MM.1S (cell line): ENCODE measurements at regions not wholly inside any gene's neighbourhood (a gene's known extent, or its start where the extent isn't known, plus 50 kb on each side); places are given as distances from the start of the nearest gene placed in this dataset.
"Not testable (repeated sequence)": the region's sequence is repeated elsewhere in the genome, so short reads cannot be mapped to it uniquely, and the experiment has no call there.

Experiments used
- DNase-seq: peaks from one replicate; pipeline ENCODE4 v3.0.0-alpha.2; 2015
- H2AFZ ChIP-seq: fragments of 300-600 bp; sonication (generic); 2 replicates; pipeline ENCODE4 v1.6.0; 2016; ENCODE audit warnings: antibody characterized with exemption, low read length
- H3F3A ChIP-seq: fragments of 300-600 bp; sonication (generic); 2 replicates; pipeline ENCODE4 v1.6.1; 2016; ENCODE audit warnings: mild to moderate bottlenecking, antibody characterized with exemption, low read length, moderate library complexity, mixed read lengths; ENCODE audit not compliant: insufficient read depth
- H3K27ac ChIP-seq: fragments of 300-600 bp; sonication (generic); 2 replicates; pipeline ENCODE4 v1.5.1; 2016; ENCODE audit warnings: mild to moderate bottlenecking, low read length
- H3K27me3 ChIP-seq: fragments of 300-600 bp; sonication (generic); replicated peaks from 2 replicates; pipeline ENCODE4 v1.6.0; 2016; ENCODE audit warnings: low read length; ENCODE audit not compliant: insufficient read depth
- H3K36me3 ChIP-seq: fragments of 300-600 bp; sonication (generic); replicated peaks from 2 replicates; pipeline ENCODE4 v1.6.1; 2016; ENCODE audit warnings: mild to moderate bottlenecking, low read length, mixed read lengths; ENCODE audit not compliant: insufficient read depth
- H3K4me1 ChIP-seq: fragments of 300-600 bp; sonication (generic); 2 replicates; pipeline ENCODE4 v1.6.1; 2016; ENCODE audit warnings: low read length, mixed read lengths
- H3K4me2 ChIP-seq: fragments of 300-600 bp; sonication (generic); 2 replicates; pipeline ENCODE4 v1.6.0; 2016; ENCODE audit warnings: low read depth, low read length
- H3K4me3 ChIP-seq: fragments of 300-600 bp; sonication (generic); 2 replicates; pipeline ENCODE4 v1.5.1; 2016; ENCODE audit warnings: low read length, mixed read lengths
- H3K79me2 ChIP-seq: fragments of 300-600 bp; sonication (generic); 2 replicates; pipeline ENCODE4 v1.6.1; 2016; ENCODE audit warnings: mixed run types, low read length, mixed read lengths
- H3K9ac ChIP-seq: fragments of 300-600 bp; sonication (generic); 2 replicates; pipeline ENCODE4 v1.6.1; 2016; ENCODE audit warnings: low read length, mixed read lengths
- H3K9me2 ChIP-seq: fragments of 300-600 bp; sonication (generic); replicated peaks from 2 replicates; pipeline ENCODE4 v1.6.1; 2016; ENCODE audit warnings: mild to moderate bottlenecking, low read length, mixed read lengths; ENCODE audit not compliant: insufficient read depth
- H3K9me3 ChIP-seq: fragments of 300-600 bp; sonication (generic); replicated peaks from 2 replicates; pipeline ENCODE4 v1.6.1; 2016; ENCODE audit warnings: mild to moderate bottlenecking, low read length, mixed read lengths; ENCODE audit not compliant: insufficient read depth
- H4K20me1 ChIP-seq: fragments of 300-600 bp; sonication (generic); 2 replicates; pipeline ENCODE4 v1.6.1; 2016; ENCODE audit warnings: mild to moderate bottlenecking, low read length, moderate library complexity, mixed read lengths; ENCODE audit not compliant: insufficient read depth
- EZH2 ChIP-seq: fragments of 300-600 bp; sonication (generic); optimal IDR thresholded peaks from 2 replicates; pipeline ENCODE3; 2017; ENCODE audit warnings: low read depth, mild to moderate bottlenecking, antibody characterized with exemption, low read length, mixed read lengths
- EZH2phosphoT487 ChIP-seq: fragments of 300-600 bp; sonication (generic); IDR thresholded peaks from 2 replicates; pipeline ENCODE4 v1.6.1; 2018; ENCODE audit warnings: antibody characterized with exemption, low read length
- TF ChIP-seq, protein P1 (sequence below): fragments of 300-600 bp; sonication (generic); IDR thresholded peaks from 2 replicates; pipeline ENCODE4 v1.5.1; 2016; ENCODE audit warnings: antibody characterized with exemption, low read length, mixed read lengths

DNA sequence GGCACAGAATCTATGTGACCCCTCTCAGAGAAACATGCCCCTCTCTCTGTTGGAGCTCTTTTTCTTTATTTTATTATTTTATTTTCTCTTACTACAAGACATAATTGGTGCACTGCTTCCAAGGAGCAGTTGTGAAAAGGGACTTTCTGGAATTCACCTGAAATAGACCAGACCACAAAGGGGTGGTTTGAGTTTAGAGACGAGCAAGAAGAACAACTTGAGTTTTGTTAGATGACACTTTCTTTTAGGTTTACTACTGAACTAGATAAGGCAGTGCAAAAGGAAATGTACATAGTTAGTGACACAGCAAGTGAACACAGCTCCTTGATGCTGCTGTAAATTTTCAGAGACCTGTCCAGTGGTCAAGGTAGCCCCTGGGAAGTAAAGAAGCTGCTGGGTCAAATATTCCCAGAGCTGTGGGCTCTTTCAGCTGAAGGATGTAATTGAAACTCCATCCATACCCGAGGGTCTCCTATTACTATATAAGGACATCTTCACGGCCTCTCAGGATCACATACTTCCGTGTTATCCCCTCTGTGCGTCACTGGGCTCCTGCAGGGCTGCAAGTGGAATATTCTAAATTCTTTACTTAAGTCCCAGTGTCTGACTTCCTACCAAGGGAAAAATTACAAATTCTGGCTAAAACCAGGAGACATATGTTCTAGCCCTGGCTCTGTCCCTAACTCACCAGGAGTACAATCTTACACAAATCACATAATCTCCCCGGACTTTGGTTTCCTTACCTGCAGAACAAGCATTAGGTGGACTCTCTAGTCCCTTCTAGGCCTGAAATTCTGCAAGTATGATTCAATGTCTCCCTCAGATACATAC is 69.1 kb upstream of the ADTRP start:
- no peaks in the 10 kb centered on the region for H4K20me1 ChIP-seq
- peaks cover 38% of the 10 kb centered on the region for H3K4me1 ChIP-seq
- peaks cover 5% of the 10 kb centered on the region; the same call in 1 of the 2 replicates for H3F3A ChIP-seq
- H3K9me2 ChIP-seq: no peaks in the 10 kb centered on the region
- peak overlapping the region; percentile 4; the same call in 1 of the 2 replicates for H3K9ac ChIP-seq
- H3K36me3 ChIP-seq: no peaks in the 10 kb centered on the region
- no peaks in the 10 kb centered on the region for H3K9me3 ChIP-seq
- H3K27me3 ChIP-seq: no peaks in the 10 kb centered on the region
- H3K4me2 ChIP-seq: peak overlapping the region; percentile 43
- H3K4me3 ChIP-seq: 0 out of 2 replicates have a peak overlapping the region, but pooled peaks have one; percentile 11
- H3K79me2 ChIP-seq: no peaks in the 10 kb centered on the region
- peak overlapping the region; percentile 55 for H2AFZ ChIP-seq
- peak overlapping the region; percentile 53; the same call in 1 of the 2 replicates for H3K27ac ChIP-seq
- TF ChIP-seq EZH2 (no peak), EZH2phosphoT487 (no peak)
- TF ChIP-seq, protein P1, sequence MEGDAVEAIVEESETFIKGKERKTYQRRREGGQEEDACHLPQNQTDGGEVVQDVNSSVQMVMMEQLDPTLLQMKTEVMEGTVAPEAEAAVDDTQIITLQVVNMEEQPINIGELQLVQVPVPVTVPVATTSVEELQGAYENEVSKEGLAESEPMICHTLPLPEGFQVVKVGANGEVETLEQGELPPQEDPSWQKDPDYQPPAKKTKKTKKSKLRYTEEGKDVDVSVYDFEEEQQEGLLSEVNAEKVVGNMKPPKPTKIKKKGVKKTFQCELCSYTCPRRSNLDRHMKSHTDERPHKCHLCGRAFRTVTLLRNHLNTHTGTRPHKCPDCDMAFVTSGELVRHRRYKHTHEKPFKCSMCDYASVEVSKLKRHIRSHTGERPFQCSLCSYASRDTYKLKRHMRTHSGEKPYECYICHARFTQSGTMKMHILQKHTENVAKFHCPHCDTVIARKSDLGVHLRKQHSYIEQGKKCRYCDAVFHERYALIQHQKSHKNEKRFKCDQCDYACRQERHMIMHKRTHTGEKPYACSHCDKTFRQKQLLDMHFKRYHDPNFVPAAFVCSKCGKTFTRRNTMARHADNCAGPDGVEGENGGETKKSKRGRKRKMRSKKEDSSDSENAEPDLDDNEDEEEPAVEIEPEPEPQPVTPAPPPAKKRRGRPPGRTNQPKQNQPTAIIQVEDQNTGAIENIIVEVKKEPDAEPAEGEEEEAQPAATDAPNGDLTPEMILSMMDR: no peak
- peak; percentile 58 for DNase-seq

DNA sequence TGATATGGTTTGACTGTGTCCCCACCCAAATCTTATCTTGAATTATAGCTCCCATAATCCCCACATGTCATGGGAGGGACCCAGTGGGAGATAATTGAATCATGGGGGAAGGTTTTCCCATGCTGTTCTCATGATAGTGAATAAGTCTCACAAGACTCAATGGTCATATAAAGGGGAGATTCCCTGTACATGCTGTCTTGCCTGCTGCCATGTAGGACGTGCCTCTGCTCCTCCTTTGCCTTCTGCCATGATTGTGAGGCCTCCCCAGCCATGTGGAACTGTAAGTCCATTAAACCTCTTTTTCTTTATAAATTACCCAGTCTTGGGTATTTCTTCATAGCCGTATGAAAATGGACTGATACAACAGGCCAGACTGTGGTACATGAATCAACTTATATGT is 68.5 kb upstream of the ADTRP start:
- H3K9ac ChIP-seq, H3K79me2 ChIP-seq, DNase-seq, H4K20me1 ChIP-seq, H3K9me2 ChIP-seq, H3K36me3 ChIP-seq, H2AFZ ChIP-seq, H3K9me3 ChIP-seq, H3F3A ChIP-seq, H3K27me3 ChIP-seq, H3K4me3 ChIP-seq: not testable (repeated sequence)
- H3K27ac ChIP-seq: peak overlapping the region; percentile 53; the same call in 1 of the 2 replicates
- peaks cover 38% of the 10 kb centered on the region for H3K4me1 ChIP-seq
- peak overlapping the region; percentile 43; the same call in 1 of the 2 replicates for H3K4me2 ChIP-seq

DNA sequence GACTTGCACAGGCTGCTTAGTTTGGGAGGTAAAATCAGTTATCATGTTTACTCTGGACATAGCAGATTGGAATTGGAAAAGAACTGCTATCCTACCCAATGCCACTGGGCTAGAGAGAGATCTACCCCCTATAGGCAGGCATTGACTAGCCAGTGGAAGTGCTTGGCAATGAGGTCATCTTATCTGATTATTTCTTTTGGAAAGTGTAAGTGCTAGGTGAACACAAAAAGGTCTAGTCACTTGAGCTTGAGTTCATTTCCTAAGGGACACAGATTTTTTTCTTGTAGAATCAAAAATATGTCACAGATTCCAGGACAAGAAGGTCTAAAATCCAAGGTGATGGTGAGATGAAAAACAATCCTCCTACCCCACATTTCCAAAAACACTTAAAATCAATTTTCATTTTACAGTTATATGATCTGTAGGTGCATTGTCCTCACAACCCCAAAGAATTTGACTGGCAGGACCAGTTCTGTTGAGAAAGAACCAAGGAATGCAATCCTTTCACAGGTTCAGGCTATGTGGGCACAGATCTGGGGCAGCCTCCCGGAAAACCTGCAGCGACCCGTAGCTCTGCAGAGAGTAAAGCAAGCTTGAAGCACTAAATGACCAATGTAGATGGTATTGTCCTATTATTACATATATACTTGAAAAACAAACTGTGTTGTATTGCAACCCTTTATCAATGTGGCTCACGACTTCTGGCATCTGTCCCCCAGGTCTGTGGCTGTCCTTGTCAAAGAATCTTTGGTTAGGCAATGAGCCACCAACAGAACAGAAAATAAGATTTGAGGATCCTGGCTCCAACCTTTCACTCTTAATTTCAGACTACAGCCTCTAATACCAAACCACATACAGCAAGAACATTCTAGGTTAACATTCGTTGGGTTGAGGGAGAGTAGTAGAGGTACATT is 67.3 kb upstream of the ADTRP start:
- Histone ChIP-seq H3K9ac (no peak overlapping the region), H3K36me3 (no peaks in the 10 kb centered on the region), H3K9me3 (no peaks in the 10 kb centered on the region), H2AFZ (no peak overlapping the region), H3F3A (peaks cover 5% of the 10 kb centered on the region; the same call in 1 of the 2 replicates), H3K4me1 (peaks cover 38% of the 10 kb centered on the region), H4K20me1 (no peaks in the 10 kb centered on the region), H3K27ac (no peak overlapping the region), H3K27me3 (no peaks in the 10 kb centered on the region), H3K4me2 (no peak overlapping the region), H3K4me3 (no peak overlapping the region), H3K9me2 (no peaks in the 10 kb centered on the region), H3K79me2 (no peaks in the 10 kb centered on the region)
- DNase-seq: no peak
- TF ChIP-seq EZH2 (no peak), EZH2phosphoT487 (no peak)
- TF ChIP-seq, protein P1: no peak

DNA sequence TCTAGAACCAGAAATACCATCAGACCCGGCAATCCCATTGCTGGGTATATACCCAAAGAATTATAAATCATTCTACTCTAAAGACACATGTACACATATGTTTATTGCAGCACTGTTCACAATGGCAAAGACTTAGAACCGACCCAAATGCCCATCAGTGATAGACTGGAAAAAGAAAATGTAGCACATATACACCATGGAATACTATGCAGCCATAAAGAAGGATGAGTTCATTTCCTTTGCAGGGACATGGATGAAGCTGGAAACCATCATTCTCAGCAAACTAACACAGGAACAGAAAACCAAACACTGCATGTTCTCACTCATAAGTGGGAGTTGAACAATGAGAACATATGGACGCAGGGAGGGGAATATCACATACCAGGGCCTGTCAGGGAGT is 64.2 kb upstream of the ADTRP start:
- DNase-seq, H3K9me2 ChIP-seq, H2AFZ ChIP-seq, H3K9ac ChIP-seq, H3K36me3 ChIP-seq, H3K27me3 ChIP-seq, H3K79me2 ChIP-seq, H3K4me2 ChIP-seq, H3K9me3 ChIP-seq, H3K4me3 ChIP-seq, H4K20me1 ChIP-seq, H3K27ac ChIP-seq, H3F3A ChIP-seq: not testable (repeated sequence)
- peaks cover 22% of the 10 kb centered on the region for H3K4me1 ChIP-seq
